ENCODE measurements at regions not wholly inside any gene's neighbourhood (a gene's known extent, or its start where the extent isn't known, plus 50 kb on each side); places are given as distances from the start of the nearest gene placed in this dataset.

GRCh38 chr13:73880365-73880764, 253.8 kb downstream of the KLF12 start:
- TF ChIP-seq CTCF (IDR thresholded peaks at IDR 0.05) (no peak), ZSCAN18 (CRISPR knock-in tag; IDR thresholded peaks at IDR 0.05) (no peak), ATF6 (CRISPR knock-in tag; IDR thresholded peaks at IDR 0.05) (no peak), MAX (CRISPR knock-in tag; IDR thresholded peaks at IDR 0.05) (no peak), USF2 (CRISPR knock-in tag; IDR thresholded peaks at IDR 0.05) (no peak), ZNF138 (CRISPR knock-in tag; conservative IDR thresholded peaks at IDR 0.05) (no peak)

All from WTC11 (cell line).